Hematopoietic multipotent progenitor cell treated with erythropoietin and hydrocortisone succinate and interleukin-3 and kit ligand, for 4 days (in vitro differentiated cells): ENCODE measurements at regions not wholly inside any gene's neighbourhood (a gene's known extent, or its start where the extent isn't known, plus 50 kb on each side); places are given as distances from the start of the nearest gene placed in this dataset.
A peak's percentile ranks its signal among the peaks of the same experiment; 100 is the strongest.

ENCODE experiments used
- DNase-seq: peaks from one replicate; pipeline ENCODE4 v3.0.0-alpha.2; 2015

DNA sequence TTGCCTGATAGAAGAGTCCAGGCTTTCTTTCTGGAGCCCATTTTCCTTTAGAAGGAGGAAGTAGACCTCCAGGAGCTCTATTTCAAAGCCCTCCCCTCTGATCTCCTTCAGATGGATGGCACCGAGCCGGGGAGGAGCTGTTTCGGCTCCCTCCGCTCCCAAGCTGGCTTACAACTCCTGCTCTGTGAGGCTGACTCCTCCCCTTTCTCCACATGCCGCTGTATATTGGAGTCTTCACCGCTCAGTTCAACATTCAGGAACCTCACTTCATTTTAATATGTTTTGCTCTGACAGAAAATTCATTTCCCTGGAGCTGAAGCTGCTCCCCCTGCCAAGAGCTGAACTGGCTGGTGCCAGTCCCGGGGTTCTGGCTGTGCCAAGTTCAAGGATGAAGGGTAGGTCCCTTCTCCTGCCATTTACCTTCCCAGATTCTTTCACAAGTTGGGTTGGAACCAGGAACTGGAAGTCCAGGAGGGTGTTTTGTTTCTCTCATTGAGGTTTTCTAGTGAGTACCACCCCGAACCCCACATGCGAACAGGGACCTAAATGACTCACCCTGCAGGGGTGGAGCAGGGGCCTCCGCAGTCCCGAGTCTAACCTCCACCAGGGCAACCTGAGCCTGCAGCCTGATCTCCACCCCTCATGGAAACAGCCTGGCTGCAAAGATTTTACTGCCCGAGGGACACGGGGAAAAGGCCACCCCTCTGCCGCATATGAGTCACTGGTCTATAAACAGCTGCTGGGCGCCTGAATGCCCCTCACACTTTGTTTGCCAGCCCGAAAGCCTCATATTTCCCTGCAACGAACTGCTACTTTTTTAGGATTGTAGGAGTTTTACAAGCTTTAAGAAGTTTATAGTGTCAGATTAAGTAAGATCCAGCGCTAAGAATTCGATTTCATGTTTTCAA lies 68.6 kb upstream of the FOXA2 start:
- DNase-seq = no peak

DNA sequence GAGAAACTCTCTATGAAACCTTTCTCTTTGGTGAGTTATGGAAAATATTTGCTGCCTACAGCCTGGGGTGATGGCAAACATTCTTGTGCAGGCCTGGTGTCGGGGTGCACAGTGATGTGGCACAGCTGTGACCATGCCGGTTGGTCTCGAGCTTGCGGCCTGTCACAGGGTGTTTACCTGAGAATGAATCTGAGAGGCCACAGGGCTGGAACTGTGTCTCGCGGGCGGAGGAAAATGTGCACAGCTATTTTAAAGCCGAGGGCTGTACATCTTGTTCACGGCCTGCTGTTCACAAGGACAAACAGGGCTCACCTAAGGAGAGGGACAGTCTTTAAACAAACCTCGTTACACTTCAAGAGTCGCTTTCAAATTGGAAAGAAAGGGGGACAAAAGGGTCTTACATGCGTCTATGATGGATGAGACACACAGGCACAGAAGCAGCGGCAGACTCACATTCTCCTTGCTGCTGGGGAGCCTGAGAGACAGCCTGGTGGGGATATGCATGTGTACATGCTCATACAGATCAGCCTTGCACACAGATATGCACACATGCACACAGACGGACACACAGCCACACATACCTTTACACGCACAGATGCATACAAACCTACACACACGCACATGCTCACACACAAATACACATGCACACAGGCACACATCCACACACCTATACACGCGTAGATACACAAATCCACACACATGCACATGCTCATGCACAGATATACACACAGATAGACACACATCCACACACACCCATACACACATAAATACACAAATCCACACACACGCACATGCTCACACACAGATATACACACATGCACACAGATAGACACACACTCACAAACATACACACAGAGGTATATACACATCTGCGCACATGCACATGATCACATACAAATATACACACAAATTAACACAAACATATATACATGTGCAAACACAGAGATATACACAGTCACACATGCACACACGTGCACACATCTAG lies 69.6 kb upstream of the FOXA2 start:
- DNase-seq = no peak

DNA sequence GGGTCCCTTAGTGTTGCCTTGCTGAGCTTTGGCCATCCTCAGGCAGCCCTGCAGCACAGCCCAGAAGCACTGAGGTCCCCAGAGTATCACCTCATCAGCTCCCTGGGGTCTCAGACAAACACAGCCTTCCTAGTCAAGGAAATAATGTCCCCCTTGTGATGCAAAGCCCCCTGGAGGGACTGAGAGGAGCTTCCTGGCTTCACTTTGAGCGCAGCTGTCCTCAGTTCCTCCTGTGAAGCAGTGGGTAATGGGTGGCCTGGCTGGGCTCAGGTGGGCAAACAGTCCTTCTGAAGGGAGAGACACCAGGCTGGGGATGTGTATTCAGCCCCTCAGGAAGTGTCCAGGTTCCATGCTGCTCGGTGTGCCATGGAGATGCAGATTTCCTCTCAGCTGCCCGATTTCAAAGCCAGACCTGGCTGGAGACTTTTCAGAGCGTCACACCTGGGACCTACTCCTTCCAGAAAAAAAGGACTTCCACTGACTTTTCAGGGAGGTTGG lies 79.2 kb upstream of the FOXA2 start:
- no peak for DNase-seq

DNA sequence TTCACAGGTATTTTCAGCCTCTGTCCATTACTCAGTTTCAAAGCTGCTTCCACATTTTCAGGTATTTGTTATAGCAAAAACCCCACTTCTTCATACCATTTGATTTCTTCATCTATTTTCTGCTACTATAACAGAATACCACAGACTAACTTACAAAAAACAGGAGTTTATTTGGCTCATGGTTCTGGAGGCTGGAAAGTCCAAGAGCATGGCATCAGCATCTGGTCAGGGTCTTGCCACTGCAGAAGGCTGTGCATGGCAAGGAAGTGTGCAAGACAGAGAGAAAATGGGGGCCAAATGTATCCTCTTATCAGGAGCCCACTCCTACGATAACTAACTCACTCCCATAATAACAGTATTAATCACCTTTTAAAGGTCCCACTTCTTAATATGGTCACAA lies 82.8 kb upstream of the FOXA2 start:
- no peak for DNase-seq

- no peak for DNase-seq
These were observed 87.8 kb upstream of the FOXA2 start for GRCh38 chr20:22672191-22672590.

GRCh38 chr20:22673467-22673866 lies 89.1 kb upstream of the FOXA2 start:
- DNase-seq = no peak

DNA sequence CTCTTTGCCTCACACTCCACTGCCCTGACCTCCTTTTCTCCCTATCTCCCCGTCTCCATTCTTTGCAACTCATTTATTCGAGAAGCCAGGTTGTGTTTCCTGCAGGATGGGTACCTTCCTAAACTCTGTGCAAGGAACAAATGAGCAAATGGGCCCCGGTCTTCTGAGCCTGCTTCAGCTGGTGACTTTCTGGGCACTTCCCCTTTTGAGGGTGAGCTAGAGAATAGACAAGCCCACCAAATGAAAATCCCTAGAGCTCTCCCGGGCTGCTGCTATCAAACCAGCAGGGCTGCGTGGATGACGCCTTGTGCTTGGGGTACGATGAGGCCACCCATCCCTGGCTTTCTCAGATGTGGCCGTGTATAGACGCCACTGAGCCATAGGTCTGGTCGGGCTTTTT lies 91.0 kb upstream of the FOXA2 start:
- peak; percentile 31 for DNase-seq

DNA sequence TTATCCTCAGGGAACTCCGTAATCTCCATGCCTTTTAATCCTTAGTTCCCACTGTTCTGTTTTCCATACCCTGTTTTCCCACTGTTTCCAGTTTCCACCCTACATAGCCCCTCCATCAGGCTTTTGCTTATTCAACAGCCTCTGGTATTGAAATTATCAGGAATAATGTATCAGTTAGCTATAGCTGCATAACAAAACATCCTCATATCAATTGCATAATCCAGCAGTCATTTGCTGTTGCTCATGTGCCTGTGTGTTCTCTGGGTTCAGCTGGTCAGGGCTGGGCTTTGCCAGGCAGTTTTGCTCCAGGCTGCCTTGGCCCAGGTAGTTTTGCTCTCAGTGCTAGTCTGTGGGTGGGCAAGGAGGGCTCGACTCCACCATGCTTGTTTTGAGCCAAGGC lies 94.3 kb upstream of the FOXA2 start:
- no peak for DNase-seq

GRCh38 chr20:22679197-22679596 lies 94.8 kb upstream of the FOXA2 start:
- DNase-seq = no peak

- no peak for DNase-seq
These were observed 95.8 kb upstream of the FOXA2 start for GRCh38 chr20:22680031-22680740.

DNA sequence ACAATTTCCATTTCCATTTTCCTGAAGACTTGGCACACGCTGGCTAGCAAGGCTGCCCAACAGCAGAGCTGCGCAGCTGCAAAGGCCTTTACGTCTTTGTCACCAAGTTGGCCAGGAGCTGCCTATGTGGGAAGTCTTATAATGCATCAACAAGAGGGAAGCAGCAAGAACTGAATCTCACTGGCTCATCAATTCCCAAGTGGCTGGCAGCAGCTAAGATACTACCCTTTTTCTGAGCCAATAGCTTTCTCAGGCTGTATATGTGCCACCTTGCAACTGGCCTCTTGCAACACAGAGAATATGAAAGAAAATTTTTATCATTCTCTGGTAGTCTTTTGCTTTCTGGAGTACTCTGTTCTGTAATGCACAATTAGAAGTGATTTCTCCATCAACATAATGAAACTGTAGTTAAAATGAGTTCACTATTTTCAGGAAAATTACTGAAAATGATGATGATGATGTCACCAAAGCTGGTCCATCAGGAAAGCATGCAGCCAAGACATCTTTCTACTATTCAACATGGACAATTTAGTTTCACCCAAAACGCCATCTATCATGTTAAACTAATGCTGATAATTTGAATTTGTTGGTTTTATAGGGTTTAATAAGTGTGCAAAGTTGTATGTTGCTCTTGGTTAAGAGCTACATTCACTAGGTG lies 97.3 kb upstream of the FOXA2 start:
- DNase-seq = no peak

DNA sequence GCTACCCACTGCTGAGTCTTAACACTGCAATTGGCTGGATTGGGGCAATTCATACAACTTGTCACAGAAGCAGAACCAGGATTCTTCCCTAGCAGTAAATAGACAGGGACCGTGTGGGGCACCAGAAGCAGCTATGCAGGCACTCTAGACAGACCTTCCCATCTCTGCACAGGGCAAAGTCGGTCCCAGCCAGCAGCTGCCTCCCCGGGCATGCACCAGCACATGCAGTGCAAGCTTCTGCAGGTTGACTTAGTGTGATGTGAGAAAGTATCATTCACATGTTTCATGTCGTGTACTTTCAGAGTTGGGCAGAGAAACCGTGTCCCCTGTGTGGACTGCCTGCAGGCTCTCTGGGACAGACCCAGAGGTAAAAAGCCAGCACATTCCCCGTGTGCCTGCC lies 98.0 kb upstream of the FOXA2 start:
- no peak for DNase-seq

GRCh38 chr20:22684072-22684762 lies 99.8 kb upstream of the FOXA2 start:
- peak; percentile 83 for DNase-seq

- peak; percentile 27 for DNase-seq
These were observed 100.5 kb upstream of the FOXA2 start for GRCh38 chr20:22684763-22685443.

- DNase-seq = peak; percentile 61
These were observed 101.7 kb upstream of the FOXA2 start for GRCh38 chr20:22686097-22686496.

DNA sequence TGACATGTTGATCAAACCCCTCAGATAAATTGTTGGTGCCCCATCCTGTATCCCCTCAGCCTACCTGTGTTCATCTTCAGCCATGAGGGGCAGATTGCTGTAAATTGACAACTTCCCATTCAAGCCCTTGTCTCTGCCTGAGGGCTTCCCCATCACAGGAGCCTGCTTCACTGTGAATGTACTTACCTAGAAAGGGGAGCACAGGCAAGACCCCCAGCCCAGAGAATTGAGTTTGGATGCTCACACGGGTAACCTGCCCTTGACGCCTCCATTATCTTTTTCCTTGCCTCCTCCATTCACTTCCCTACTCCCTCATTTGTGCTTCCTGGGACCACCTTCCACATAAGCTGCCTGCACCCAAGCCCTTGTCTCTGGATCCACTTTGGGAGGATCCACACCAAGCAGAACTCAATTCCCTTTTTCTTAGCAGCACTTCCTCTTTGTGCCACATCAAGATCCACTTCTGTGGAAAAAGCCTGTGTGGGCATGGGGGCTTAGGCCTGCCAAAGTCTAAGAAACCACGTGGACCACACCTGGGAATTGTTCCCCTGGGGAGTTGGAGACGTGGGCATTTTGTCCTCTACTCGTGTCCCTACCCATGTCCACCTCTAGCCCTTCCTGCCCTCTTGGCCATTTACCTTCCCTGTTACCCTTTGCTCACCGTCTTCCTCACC lies 103.4 kb upstream of the FOXA2 start:
- no peak for DNase-seq

DNA sequence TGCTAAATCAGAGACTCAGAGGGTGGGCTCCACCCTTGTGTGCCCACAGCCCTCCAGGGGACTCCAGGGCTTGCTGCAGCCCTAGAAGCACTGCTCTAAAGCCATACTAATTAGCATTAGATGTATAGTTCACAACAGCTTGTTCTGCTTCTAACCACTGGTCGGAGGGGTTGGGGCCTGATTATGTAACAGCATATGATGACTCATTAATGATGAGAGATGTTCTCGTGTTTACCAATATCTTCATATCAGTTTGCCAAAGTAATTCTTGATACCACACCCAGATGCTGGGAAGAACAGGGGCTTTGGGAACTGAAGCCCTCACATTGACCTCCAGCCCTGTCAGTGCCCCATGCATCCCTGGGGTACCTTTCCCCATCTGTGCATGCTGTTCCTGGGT lies 104.1 kb upstream of the FOXA2 start:
- DNase-seq = peak; percentile 47

- no peak for DNase-seq
These were observed 104.9 kb upstream of the FOXA2 start for GRCh38 chr20:22689266-22689665.

DNA sequence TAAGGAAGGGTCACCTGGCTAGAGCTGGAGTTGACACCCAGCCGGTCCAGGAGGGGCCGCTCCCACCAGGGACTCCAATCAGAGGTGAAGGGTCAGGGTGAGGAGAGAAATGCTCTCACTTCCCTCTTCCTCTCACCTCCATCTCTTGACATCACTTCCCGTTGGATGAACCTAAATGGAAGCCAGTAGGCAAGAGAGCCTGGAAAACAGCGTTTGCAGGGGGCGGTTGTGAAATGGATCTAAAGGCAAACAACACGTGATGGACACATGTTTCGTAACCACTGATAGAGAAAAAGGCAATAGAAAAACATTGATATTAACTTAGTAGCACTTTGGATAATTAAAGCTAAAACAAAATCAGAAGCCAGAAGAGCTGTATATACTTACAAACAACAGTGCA lies 105.6 kb upstream of the FOXA2 start:
- DNase-seq = no peak

DNA sequence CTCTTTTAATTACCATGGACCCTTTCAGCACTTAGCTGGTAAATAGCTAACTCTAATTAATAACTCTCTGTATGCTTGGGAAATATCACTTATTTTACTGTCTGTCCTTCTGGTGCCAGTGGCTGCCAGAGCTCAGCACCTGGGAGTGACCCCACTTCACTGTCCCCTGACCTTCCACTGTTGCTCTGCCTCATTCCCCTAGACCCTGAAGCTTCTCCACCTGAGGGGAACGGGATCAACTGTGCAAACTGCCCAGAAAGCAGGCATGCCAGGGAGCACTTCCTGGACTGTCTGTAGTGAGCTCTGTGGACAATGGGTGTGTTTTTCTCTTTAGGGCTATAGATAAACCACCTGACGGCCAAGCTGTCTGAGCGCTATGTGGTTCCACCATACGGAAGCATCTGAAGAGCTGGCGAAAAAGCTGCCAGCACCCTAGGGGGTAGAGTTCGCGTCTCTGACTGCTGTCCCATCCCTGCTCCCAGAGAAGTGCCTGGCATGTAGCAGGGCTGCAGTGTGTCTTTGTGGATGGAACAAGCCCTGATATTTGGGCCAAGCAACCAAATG lies 106.3 kb upstream of the FOXA2 start:
- no peak for DNase-seq
